ENCODE measurements at regions not wholly inside any gene's neighbourhood (a gene's known extent, or its start where the extent isn't known, plus 50 kb on each side); places are given as distances from the start of the nearest gene placed in this dataset.

- TF ChIP-seq CTCF (IDR thresholded peaks at IDR 0.05) (no peak), POLR2A (IDR thresholded peaks at IDR 0.05; ENCODE audit: low read depth) (no peak)
Observed at GRCh38 chr6:156550949-156551348, 226.2 kb upstream of the ARID1B start.

Measured in esophagus muscularis mucosa (tissue), 3 donors.